ENCODE measurements at regions not wholly inside any gene's neighbourhood (a gene's known extent, or its start where the extent isn't known, plus 50 kb on each side); places are given as distances from the start of the nearest gene placed in this dataset.

- H3K4me1 ChIP-seq (ENCODE audit: control insufficient read depth, extremely low read depth, insufficient read depth, low read length): peaks cover 33% of the 10 kb centered on the region
- no peaks in the 10 kb centered on the region for H3K27me3 ChIP-seq (ENCODE audit: control insufficient read depth, extremely low read depth, insufficient read depth, low read length)
- no peak for FAIRE-seq
- H4K20me1 ChIP-seq (ENCODE audit: control insufficient read depth, extremely low read depth, insufficient read depth, low read length): no peaks in the 10 kb centered on the region
- H3K4me3 ChIP-seq (ENCODE audit: control insufficient read depth in 2 of 3, extremely low read depth in 1 of 3, insufficient read depth in 2 of 3, low read depth in 1 of 3, low read length in 3 of 3): no peak overlapping the region
- H2AFZ ChIP-seq (ENCODE audit: control insufficient read depth, low read length): no peak overlapping the region
- H3K9me3 ChIP-seq (ENCODE audit: control insufficient read depth, low read depth, low read length): no peaks in the 10 kb centered on the region
- no peaks in the 10 kb centered on the region for H3K36me3 ChIP-seq (ENCODE audit: control insufficient read depth in 2 of 2, extremely low read depth in 1 of 2, insufficient read depth in 2 of 2, low read length in 2 of 2)
- TF ChIP-seq CTCF (optimal IDR thresholded peaks at IDR 0.05 in 1 of 3, IDR thresholded peaks at IDR 0.05 in 1 of 3, conservative IDR thresholded peaks at IDR 0.05 in 1 of 3; ENCODE audit: extremely low read depth in 1 of 3, insufficient read depth in 2 of 3, low read length in 3 of 3) (no peak), EZH2 (IDR thresholded peaks at IDR 0.05; ENCODE audit: low read length) (no peak)
- DNase-seq (ENCODE audit: low read depth, low spot score): no peak
- H3K9ac ChIP-seq (ENCODE audit: control insufficient read depth, extremely low read depth, insufficient read depth, low read length): no peak overlapping the region
- no peaks in the 10 kb centered on the region for H3K79me2 ChIP-seq (ENCODE audit: control insufficient read depth, insufficient read depth, low read length)
- dilution Hi-C loops (cut with MboI; ENCODE audit: extremely low pct_ligation_motif_present, low sequenced_read_pairs): no loop called here
- H3K9me1 ChIP-seq (ENCODE audit: control insufficient read depth, extremely low read depth, insufficient read depth, low read length): no peaks in the 10 kb centered on the region
- H3K27ac ChIP-seq (ENCODE audit: control insufficient read depth, insufficient read depth, low read length): no peak overlapping the region
- no peak overlapping the region for H3K4me2 ChIP-seq (ENCODE audit: control insufficient read depth, extremely low read depth, insufficient read depth, low read depth, low read length)
Observed at GRCh38 chr13:80035096-80035495, 305.8 kb downstream of the SPRY2 start.

DNA sequence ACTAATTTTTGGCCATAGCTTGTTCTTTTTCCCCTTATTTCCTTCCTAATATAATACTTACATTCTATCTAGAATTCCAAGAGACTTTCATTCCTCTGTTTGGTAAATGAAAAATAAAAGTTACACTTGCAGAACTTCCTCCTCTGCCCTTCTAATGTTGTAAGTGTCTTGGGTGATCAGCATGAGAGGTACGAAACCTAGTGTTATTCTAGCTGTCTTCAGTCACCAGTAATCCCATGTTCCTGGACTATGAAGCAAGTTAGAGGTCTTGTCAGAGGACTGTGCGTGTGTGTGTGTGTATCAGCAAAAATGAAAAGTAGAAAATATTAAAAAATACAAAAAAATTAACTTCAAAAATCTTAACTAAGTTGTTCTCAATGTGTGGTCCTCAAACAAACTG is 307.0 kb downstream of the SPRY2 start:
- Histone ChIP-seq H3K4me3 (ENCODE audit: control insufficient read depth in 2 of 3, extremely low read depth in 1 of 3, insufficient read depth in 2 of 3, low read depth in 1 of 3, low read length in 3 of 3) (no peak overlapping the region), H3K9me3 (ENCODE audit: control insufficient read depth, low read depth, low read length) (no peaks in the 10 kb centered on the region), H3K27me3 (ENCODE audit: control insufficient read depth, extremely low read depth, insufficient read depth, low read length) (no peaks in the 10 kb centered on the region), H4K20me1 (ENCODE audit: control insufficient read depth, extremely low read depth, insufficient read depth, low read length) (no peaks in the 10 kb centered on the region), H3K9me1 (ENCODE audit: control insufficient read depth, extremely low read depth, insufficient read depth, low read length) (no peaks in the 10 kb centered on the region), H3K79me2 (ENCODE audit: control insufficient read depth, insufficient read depth, low read length) (no peaks in the 10 kb centered on the region), H3K4me1 (ENCODE audit: control insufficient read depth, extremely low read depth, insufficient read depth, low read length) (peaks cover 29% of the 10 kb centered on the region), H2AFZ (ENCODE audit: control insufficient read depth, low read length) (no peak overlapping the region), H3K27ac (ENCODE audit: control insufficient read depth, insufficient read depth, low read length) (no peak overlapping the region), H3K36me3 (ENCODE audit: control insufficient read depth in 2 of 2, extremely low read depth in 1 of 2, insufficient read depth in 2 of 2, low read length in 2 of 2) (no peaks in the 10 kb centered on the region), H3K9ac (ENCODE audit: control insufficient read depth, extremely low read depth, insufficient read depth, low read length) (no peak overlapping the region), H3K4me2 (ENCODE audit: control insufficient read depth, extremely low read depth, insufficient read depth, low read depth, low read length) (no peak overlapping the region)
- dilution Hi-C loops (cut with MboI; ENCODE audit: extremely low pct_ligation_motif_present, low sequenced_read_pairs): no loop called here
- TF ChIP-seq EZH2 (IDR thresholded peaks at IDR 0.05; ENCODE audit: low read length) (no peak), CTCF (optimal IDR thresholded peaks at IDR 0.05 in 1 of 3, IDR thresholded peaks at IDR 0.05 in 1 of 3, conservative IDR thresholded peaks at IDR 0.05 in 1 of 3; ENCODE audit: extremely low read depth in 1 of 3, insufficient read depth in 2 of 3, low read length in 3 of 3) (no peak)
- DNase-seq (ENCODE audit: low read depth, low spot score) (no peak), FAIRE-seq (no peak)

All from keratinocyte (primary cell).